HG03354 (cell line): ENCODE measurements at regions not wholly inside any gene's neighbourhood (a gene's known extent, or its start where the extent isn't known, plus 50 kb on each side); places are given as distances from the start of the nearest gene placed in this dataset.

Source experiments
- ATAC-seq: cut with Tn5 transposase; IDR thresholded peaks from one replicate; pipeline ENCODE4 v1.9.1; 2021; ENCODE audit warnings: mild to moderate bottlenecking; ENCODE audit not compliant: unreplicated experiment, poor library complexity, severe bottlenecking

- ATAC-seq: no peak
These were observed 102.4 kb downstream of the ACKR3 start for GRCh38 chr2:236671896-236672562.

- no peak for ATAC-seq
These were observed 103.0 kb downstream of the ACKR3 start for GRCh38 chr2:236672606-236673005.

GRCh38 chr2:236673126-236673822 lies 103.6 kb downstream of the ACKR3 start:
- no peak for ATAC-seq

- ATAC-seq: no peak
These were observed 104.2 kb downstream of the ACKR3 start for GRCh38 chr2:236673823-236674185.

- no peak for ATAC-seq
These were observed 104.6 kb downstream of the ACKR3 start for GRCh38 chr2:236674238-236674637.

GRCh38 chr2:236674646-236675045 lies 105.0 kb downstream of the ACKR3 start:
- ATAC-seq: no peak

GRCh38 chr2:236675051-236675450 lies 105.4 kb downstream of the ACKR3 start:
- no peak for ATAC-seq

GRCh38 chr2:236675526-236675925 lies 105.9 kb downstream of the ACKR3 start:
- ATAC-seq: no peak

GRCh38 chr2:236676136-236676873 lies 106.7 kb downstream of the ACKR3 start:
- no peak for ATAC-seq

- no peak for ATAC-seq
These were observed 107.7 kb downstream of the ACKR3 start for GRCh38 chr2:236677368-236677767.

GRCh38 chr2:236678307-236678975 lies 108.8 kb downstream of the ACKR3 start:
- ATAC-seq: no peak

- ATAC-seq: no peak
These were observed 110.5 kb downstream of the ACKR3 start for GRCh38 chr2:236679884-236680860.

GRCh38 chr2:236682651-236683422 lies 113.2 kb downstream of the ACKR3 start:
- ATAC-seq: no peak

GRCh38 chr2:236684504-236685256 lies 115.1 kb downstream of the ACKR3 start:
- no peak for ATAC-seq

GRCh38 chr2:236685361-236685760 lies 115.7 kb downstream of the ACKR3 start:
- no peak for ATAC-seq

GRCh38 chr2:236685979-236686520 lies 116.4 kb downstream of the ACKR3 start:
- ATAC-seq: no peak

GRCh38 chr2:236686561-236686960 lies 116.9 kb downstream of the ACKR3 start:
- no peak for ATAC-seq
